ENCODE measurements at regions not wholly inside any gene's neighbourhood (a gene's known extent, or its start where the extent isn't known, plus 50 kb on each side); places are given as distances from the start of the nearest gene placed in this dataset.
"Not testable (repeated sequence)": the region's sequence is repeated elsewhere in the genome, so short reads cannot be mapped to it uniquely, and the experiment has no call there.

GRCh38 chr3:5774337-5774736 lies 586.8 kb downstream of the EDEM1 start:
- Histone ChIP-seq H3K4me2 (ENCODE audit: low read length) (no peak overlapping the region), H3K9me3 (ENCODE audit: low read length) (no peaks in the 10 kb centered on the region), H3K36me3 (ENCODE audit: insufficient read depth, low read length) (no peaks in the 10 kb centered on the region), H3K27ac (ENCODE audit: low read depth, low read length, poor library complexity, severe bottlenecking) (no peak overlapping the region), H3K9me2 (ENCODE audit: insufficient read depth, low read length) (no peaks in the 10 kb centered on the region), H3K4me3 (ENCODE audit: low read depth, low read length, poor library complexity, severe bottlenecking) (no peak overlapping the region), H3K79me2 (ENCODE audit: insufficient read depth, low read depth, low read length) (no peaks in the 10 kb centered on the region), H3K4me1 (ENCODE audit: insufficient read depth, low read length, poor library complexity, severe bottlenecking) (no peaks in the 10 kb centered on the region), H2AFZ (ENCODE audit: low read length) (no peak overlapping the region), H4K20me1 (ENCODE audit: insufficient read depth, low read length) (no peaks in the 10 kb centered on the region)
- no TSS peak for BruUV-seq (replicated peaks)
- no peak for TF ChIP-seq CTCF (conservative IDR thresholded peaks at IDR 0.05; ENCODE audit: low read length)
- no peak for TF ChIP-seq EZH2phosphoT487 (IDR thresholded peaks at IDR 0.05; ENCODE audit: borderline replicate concordance, low read depth, low read length)
- POLR2A ChIA-PET, result interaction anchor here (1.1 kb wide), 1 partner anchor 14 kb away, joined by 4 read pairs; no protein-coding TSS in a partner anchor
- no peak for DNase-seq (ENCODE audit: low spot score)
- intact Hi-C loops (cut with micrococcal nuclease; ENCODE audit: unreplicated experiment), result no loop called here
- CTCF ChIA-PET (ENCODE audit: unreplicated experiment), result no interaction called here

GRCh38 chr3:5775100-5775499 lies 587.6 kb downstream of the EDEM1 start:
- H4K20me1 ChIP-seq (ENCODE audit: insufficient read depth, low read length); H3K27ac ChIP-seq (ENCODE audit: low read depth, low read length, poor library complexity, severe bottlenecking); H2AFZ ChIP-seq (ENCODE audit: low read length); POLR2A ChIA-PET; H3K9me2 ChIP-seq (ENCODE audit: insufficient read depth, low read length); H3K36me3 ChIP-seq (ENCODE audit: insufficient read depth, low read length); CTCF ChIA-PET (ENCODE audit: unreplicated experiment); H3K79me2 ChIP-seq (ENCODE audit: insufficient read depth, low read depth, low read length); H3K4me2 ChIP-seq (ENCODE audit: low read length); intact Hi-C loops (cut with micrococcal nuclease; ENCODE audit: unreplicated experiment); H3K4me3 ChIP-seq (ENCODE audit: low read depth, low read length, poor library complexity, severe bottlenecking); BruUV-seq (replicated peaks); H3K4me1 ChIP-seq (ENCODE audit: insufficient read depth, low read length, poor library complexity, severe bottlenecking); H3K9me3 ChIP-seq (ENCODE audit: low read length); DNase-seq (ENCODE audit: low spot score): not testable (repeated sequence)

GRCh38 chr3:5784690-5785089 lies 597.2 kb downstream of the EDEM1 start:
- intact Hi-C loops (cut with micrococcal nuclease; ENCODE audit: unreplicated experiment), result no loop called here
- no peak for DNase-seq (ENCODE audit: low spot score)
- CTCF ChIA-PET (ENCODE audit: unreplicated experiment), result no interaction called here
- no peak overlapping the region for H2AFZ ChIP-seq (ENCODE audit: low read length)
- no peak overlapping the region for H3K4me2 ChIP-seq (ENCODE audit: low read length)
- POLR2A ChIA-PET, result no interaction called here
- H3K9me2 ChIP-seq (ENCODE audit: insufficient read depth, low read length), result no peaks in the 10 kb centered on the region
- BruUV-seq (replicated peaks), result no TSS peak
- H3K27ac ChIP-seq (ENCODE audit: low read depth, low read length, poor library complexity, severe bottlenecking), result no peak overlapping the region
- H3K36me3 ChIP-seq (ENCODE audit: insufficient read depth, low read length), result no peaks in the 10 kb centered on the region
- no peaks in the 10 kb centered on the region for H4K20me1 ChIP-seq (ENCODE audit: insufficient read depth, low read length)
- H3K4me1 ChIP-seq (ENCODE audit: insufficient read depth, low read length, poor library complexity, severe bottlenecking), result no peaks in the 10 kb centered on the region
- H3K9me3 ChIP-seq (ENCODE audit: low read length), result no peaks in the 10 kb centered on the region
- no peaks in the 10 kb centered on the region for H3K79me2 ChIP-seq (ENCODE audit: insufficient read depth, low read depth, low read length)
- TF ChIP-seq EZH2phosphoT487 (IDR thresholded peaks at IDR 0.05; ENCODE audit: borderline replicate concordance, low read depth, low read length), result no peak
- TF ChIP-seq CTCF (conservative IDR thresholded peaks at IDR 0.05; ENCODE audit: low read length), result no peak
- H3K4me3 ChIP-seq (ENCODE audit: low read depth, low read length, poor library complexity, severe bottlenecking), result no peak overlapping the region

Data from OCI-LY7 (cell line).